ENCODE measurements at regions not wholly inside any gene's neighbourhood (a gene's known extent, or its start where the extent isn't known, plus 50 kb on each side); places are given as distances from the start of the nearest gene placed in this dataset.

DNA sequence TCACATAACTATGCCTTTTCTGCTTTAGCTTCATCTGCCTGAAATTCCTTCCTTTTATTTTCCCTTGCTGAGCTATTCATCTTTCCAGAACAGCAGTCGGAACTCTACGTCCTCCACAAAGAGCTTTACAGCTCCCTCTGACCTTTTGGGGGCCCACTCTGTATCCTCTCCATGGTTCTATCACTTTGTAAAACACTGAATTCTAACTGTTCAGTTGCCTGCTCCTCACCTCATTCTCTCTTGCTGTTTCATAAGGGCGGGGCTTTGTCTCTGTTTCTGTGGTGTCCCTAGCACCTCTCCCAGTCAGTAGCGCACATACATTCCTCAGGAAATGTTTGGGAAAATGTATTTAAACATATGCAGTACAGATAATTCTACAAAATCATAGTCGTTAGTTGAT lies 737.0 kb downstream of the RAB28 start:
- no peaks in the 10 kb centered on the region for H3K27me3 Mint-ChIP-seq

DNA sequence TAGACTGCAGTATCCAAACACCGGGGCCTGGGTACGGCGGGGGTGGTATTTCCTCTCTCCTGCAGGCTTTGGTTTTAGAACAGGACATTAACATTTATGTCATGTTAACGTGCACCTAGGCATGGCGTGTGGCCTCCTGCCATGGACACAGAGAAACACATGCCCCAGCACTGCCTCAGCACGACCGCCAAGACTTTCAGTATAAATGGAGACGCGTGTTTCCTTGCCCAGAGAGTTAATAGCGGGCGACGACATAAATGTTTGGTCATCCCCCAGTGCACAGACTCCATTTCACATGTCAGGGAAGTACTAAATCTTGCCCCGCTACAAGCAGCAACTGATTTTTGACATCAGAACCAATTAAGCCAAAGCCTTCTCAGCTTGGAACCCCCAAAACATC lies 737.9 kb downstream of the RAB28 start:
- intact Hi-C loops (cut with micrococcal nuclease): no loop called here
- Mint-ChIP-seq H3K4me3 (no peak overlapping the region), H3K4me1 (ENCODE audit: low read depth) (no peaks in the 10 kb centered on the region), H3K27me3 (no peaks in the 10 kb centered on the region), H3K27ac (no peak overlapping the region), H3K36me3 (ENCODE audit: low read depth) (no peaks in the 10 kb centered on the region), H3K9me3 (peaks cover 12% of the 10 kb centered on the region)

More for the DNA sequence above, 737.0 kb downstream of the RAB28 start:
- H3K27ac Mint-ChIP-seq: no peak overlapping the region
- peaks cover 16% of the 10 kb centered on the region for H3K9me3 Mint-ChIP-seq
- intact Hi-C loops (cut with micrococcal nuclease): no loop called here
- H3K4me3 Mint-ChIP-seq: no peak overlapping the region
- no peaks in the 10 kb centered on the region for H3K36me3 Mint-ChIP-seq (ENCODE audit: low read depth)
- H3K4me1 Mint-ChIP-seq (ENCODE audit: low read depth): no peaks in the 10 kb centered on the region

DNA sequence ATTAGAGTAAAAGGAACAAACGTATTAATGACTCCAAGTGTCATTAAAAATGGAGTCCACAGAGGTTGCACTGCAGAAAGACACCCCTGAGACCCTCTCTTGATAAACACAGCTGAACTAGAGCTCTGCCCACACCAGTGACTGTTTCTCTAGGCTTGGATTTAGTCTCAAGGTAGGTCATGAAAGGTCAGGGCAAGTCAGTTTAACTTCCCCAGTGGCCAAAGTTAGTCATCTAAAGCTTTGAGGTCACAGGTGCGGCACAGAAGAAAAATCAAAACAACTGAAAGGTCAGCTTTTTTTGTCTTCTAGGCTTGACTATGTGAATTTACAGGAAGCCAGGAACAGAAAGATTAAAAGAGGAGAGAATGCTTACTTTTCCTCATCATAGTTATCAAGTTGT lies 749.6 kb downstream of the RAB28 start:
- Mint-ChIP-seq H3K4me1 (ENCODE audit: low read depth) (no peaks in the 10 kb centered on the region), H3K36me3 (ENCODE audit: low read depth) (no peaks in the 10 kb centered on the region), H3K27me3 (peaks cover 3% of the 10 kb centered on the region), H3K27ac (no peak overlapping the region), H3K9me3 (no peaks in the 10 kb centered on the region), H3K4me3 (no peak overlapping the region)
- intact Hi-C loops (cut with micrococcal nuclease): no loop called here

DNA sequence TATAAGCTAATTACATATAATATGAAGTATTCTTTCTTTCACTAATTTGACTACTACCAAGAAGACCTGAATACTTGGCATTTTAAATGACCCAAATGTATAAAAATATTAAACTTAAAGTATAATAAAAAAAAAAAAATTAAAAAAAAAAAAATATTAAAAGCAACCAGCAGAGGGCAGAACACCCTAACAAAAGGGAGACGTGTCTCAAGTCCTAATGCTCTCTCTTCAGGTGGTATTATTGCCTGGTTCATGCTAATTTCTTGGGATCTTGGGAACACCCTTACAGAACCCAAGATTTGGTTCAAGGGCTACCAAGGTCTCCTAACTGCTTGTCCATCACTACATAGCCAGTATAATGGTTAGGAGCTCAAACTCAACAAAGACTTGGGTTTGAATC lies 754.8 kb downstream of the RAB28 start:
- Mint-ChIP-seq H3K4me1 (ENCODE audit: low read depth) (peaks cover 3% of the 10 kb centered on the region), H3K4me3 (no peak overlapping the region), H3K9me3 (no peaks in the 10 kb centered on the region), H3K36me3 (ENCODE audit: low read depth) (no peaks in the 10 kb centered on the region), H3K27ac (no peak overlapping the region), H3K27me3 (peaks cover 3% of the 10 kb centered on the region)
- intact Hi-C loops (cut with micrococcal nuclease): loop anchor here (1.0 to 10.0 kb wide), 2 partner anchors 820 to 995 kb away; no protein-coding TSS in a partner anchor

DNA sequence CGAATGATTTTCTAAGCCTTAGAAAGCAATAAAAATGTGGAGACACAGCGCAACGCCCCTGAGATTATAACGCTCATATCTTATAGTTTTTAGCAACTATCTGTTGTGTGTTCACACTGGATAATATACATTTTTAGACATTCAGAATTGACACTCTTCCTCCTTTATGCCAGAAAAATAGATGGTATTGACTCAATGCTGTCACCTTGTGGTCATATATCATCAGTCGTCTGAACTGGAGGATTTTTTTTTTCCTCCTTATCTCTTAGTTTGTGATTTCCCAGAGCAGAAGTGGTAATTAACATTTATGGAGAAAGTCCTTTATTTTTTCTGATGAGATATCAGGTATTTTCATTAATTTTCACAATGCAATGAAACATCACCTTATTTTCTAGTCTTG lies 759.6 kb downstream of the RAB28 start:
- Mint-ChIP-seq H3K27me3 (peaks cover 3% of the 10 kb centered on the region), H3K36me3 (ENCODE audit: low read depth) (no peaks in the 10 kb centered on the region), H3K4me3 (no peak overlapping the region), H3K9me3 (no peaks in the 10 kb centered on the region), H3K27ac (no peak overlapping the region), H3K4me1 (ENCODE audit: low read depth) (peaks cover 5% of the 10 kb centered on the region)
- intact Hi-C loops (cut with micrococcal nuclease): loop anchor here (10.0 kb wide), 1 partner anchor 1000 kb away; no protein-coding TSS in a partner anchor

DNA sequence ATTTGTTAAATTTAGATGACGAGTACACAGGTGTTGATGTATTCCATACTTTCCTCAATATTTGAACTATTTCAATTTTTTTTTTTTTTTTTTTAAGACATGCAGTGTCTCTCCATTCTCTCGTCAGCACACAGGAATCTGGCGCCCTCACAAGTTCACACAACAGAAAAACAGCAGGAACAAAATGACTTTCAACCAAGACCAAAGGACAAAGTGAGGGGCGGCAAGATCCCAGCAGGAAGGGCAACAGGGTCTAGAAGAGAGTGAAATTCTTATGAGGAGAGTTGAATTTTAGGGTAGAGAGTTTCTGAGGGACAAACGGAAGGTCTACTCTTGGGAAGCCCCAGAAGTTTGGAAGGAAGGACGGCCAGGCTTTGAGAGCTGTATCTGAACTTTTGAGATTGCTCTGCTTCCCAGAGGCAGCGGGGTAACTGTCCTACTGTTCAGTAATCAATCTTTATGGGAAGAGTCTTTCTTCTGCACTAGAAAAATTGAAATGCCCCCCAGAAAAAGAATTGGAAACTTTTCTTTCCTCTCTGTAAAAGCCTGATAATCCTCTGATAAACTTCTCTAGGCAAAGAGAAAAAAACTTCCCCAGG lies 760.2 kb downstream of the RAB28 start:
- intact Hi-C loops (cut with micrococcal nuclease): loop anchor here (10.0 kb wide), 1 partner anchor 1001 kb away; no protein-coding TSS in a partner anchor
- Mint-ChIP-seq H3K4me1 (ENCODE audit: low read depth) (peaks cover 5% of the 10 kb centered on the region), H3K27ac (no peak overlapping the region), H3K9me3 (no peaks in the 10 kb centered on the region), H3K27me3 (peaks cover 3% of the 10 kb centered on the region), H3K36me3 (ENCODE audit: low read depth) (no peaks in the 10 kb centered on the region), H3K4me3 (no peak overlapping the region)

DNA sequence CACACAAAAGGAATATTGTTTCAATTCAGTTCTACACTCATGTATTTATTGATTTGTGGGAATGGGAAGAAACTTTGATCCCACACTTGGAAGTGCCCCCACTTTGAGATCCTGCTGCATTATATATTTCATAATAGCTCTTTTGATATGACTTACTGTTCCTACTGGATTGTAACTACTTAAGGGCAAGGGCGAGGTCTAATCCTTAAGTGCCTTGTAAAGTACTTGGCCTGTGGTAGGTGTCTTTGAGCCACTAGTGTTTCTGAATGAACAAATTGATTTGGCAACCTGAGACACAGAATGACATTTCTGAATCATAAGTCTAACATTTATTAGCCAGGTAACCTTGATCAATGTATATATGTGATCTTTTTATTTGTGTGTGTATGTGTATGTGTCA lies 767.2 kb downstream of the RAB28 start:
- Mint-ChIP-seq H3K4me3 (no peak overlapping the region), H3K9me3 (no peaks in the 10 kb centered on the region), H3K36me3 (ENCODE audit: low read depth) (no peaks in the 10 kb centered on the region), H3K4me1 (ENCODE audit: low read depth) (no peaks in the 10 kb centered on the region), H3K27me3 (no peaks in the 10 kb centered on the region), H3K27ac (no peak overlapping the region)
- intact Hi-C loops (cut with micrococcal nuclease): no loop called here

DNA sequence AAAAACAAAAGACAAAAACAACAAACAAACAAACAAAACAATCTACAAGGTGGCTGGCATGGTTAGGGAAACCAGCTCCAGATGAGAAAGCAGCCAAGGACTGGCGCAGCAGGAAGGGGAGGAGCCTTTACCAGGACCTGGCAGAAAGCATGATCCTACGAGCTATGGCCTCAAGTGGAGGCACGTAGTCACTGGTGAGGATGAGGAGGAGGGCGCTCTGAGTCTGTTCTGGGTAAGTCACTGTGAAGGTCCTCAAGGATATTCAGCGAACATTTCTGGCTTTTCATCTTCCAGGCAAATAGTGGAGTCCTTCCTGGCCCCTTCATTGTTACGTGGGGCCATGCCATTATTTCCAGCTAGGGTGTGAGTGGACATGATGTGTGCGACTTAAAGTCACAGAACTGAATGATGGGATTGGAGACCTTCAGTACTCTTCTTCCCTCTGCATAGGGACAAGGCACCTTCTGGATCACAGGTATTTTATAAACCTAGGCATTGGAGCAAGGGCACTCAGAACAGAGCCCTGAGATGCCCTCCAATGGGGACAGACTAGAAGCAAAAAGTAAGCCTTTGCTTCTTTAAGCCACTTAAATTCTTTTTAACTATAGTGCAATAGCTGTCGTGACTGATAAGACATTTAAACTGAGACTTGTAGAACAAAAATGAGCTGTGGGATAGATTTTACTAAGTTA lies 771.3 kb downstream of the RAB28 start:
- no peak overlapping the region for H3K4me3 Mint-ChIP-seq
- no peak overlapping the region for H3K27ac Mint-ChIP-seq
- intact Hi-C loops (cut with micrococcal nuclease): no loop called here
- H3K9me3 Mint-ChIP-seq: no peaks in the 10 kb centered on the region
- H3K27me3 Mint-ChIP-seq: no peaks in the 10 kb centered on the region
- no peaks in the 10 kb centered on the region for H3K36me3 Mint-ChIP-seq (ENCODE audit: low read depth)
- no peaks in the 10 kb centered on the region for H3K4me1 Mint-ChIP-seq (ENCODE audit: low read depth)

DNA sequence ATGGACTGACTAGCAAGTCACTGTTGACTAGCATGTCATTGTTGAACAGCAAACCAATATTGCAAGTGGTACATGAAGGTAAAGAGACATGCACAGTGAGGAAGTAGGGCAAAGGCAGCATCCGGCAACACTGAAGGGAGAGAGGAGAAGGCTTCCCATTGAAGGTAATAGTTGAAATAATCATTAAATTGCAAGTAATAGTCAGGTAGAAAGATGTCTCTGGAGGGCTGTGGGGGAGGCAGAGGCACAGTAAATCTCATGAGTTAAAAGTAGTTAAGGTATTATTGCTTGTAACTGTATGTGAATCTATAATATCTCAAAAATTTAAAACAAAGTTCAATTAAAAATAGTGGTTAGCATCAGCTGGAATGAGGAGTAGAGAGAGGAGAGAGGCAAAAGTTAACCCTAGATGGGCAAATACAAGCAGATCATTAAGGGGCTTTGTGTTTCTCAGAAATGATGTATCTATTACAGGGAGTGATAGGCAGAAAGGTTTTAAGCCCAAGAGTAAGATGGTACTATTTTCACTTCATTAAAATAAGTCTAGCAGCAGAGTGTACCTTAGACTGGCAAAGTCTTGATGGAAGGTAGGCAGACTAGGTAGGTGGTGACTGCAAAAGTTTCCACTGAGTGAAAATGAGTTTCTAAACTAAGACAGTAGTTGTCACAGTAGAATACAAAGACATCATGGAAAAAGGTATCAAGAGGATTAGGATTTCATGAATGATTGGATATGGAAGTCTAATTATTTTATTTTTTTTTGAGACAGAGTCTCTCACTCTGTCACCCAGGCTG lies 776.6 kb downstream of the RAB28 start:
- Mint-ChIP-seq H3K36me3 (ENCODE audit: low read depth) (no peaks in the 10 kb centered on the region), H3K4me3 (no peak overlapping the region), H3K27ac (no peak overlapping the region), H3K9me3 (no peaks in the 10 kb centered on the region), H3K4me1 (ENCODE audit: low read depth) (no peaks in the 10 kb centered on the region), H3K27me3 (no peaks in the 10 kb centered on the region)
- intact Hi-C loops (cut with micrococcal nuclease): no loop called here

DNA sequence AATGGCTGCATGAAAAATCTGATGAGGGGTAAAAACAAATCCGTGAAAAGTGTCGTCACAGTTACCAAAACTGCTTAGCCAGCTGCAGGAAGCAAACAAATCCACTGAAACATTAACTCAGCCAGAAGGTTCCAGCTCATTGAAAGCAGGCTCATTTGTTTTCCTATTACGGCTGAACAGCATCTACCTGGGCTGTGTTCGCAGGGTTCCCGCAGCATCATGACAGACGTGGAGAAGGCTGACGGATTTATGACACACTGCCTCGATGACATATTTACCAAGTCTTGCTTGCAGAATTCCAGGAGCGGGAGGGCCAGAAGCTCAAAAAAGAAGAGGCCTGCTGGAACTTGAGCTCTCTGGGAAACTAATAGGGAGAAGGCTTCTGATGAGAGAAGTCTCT lies 781.1 kb downstream of the RAB28 start:
- H3K9me3 Mint-ChIP-seq: no peaks in the 10 kb centered on the region
- intact Hi-C loops (cut with micrococcal nuclease): no loop called here
- no peak overlapping the region for H3K27ac Mint-ChIP-seq
- H3K36me3 Mint-ChIP-seq (ENCODE audit: low read depth): no peaks in the 10 kb centered on the region
- H3K27me3 Mint-ChIP-seq: no peaks in the 10 kb centered on the region
- H3K4me1 Mint-ChIP-seq (ENCODE audit: low read depth): no peaks in the 10 kb centered on the region
- H3K4me3 Mint-ChIP-seq: no peak overlapping the region

DNA sequence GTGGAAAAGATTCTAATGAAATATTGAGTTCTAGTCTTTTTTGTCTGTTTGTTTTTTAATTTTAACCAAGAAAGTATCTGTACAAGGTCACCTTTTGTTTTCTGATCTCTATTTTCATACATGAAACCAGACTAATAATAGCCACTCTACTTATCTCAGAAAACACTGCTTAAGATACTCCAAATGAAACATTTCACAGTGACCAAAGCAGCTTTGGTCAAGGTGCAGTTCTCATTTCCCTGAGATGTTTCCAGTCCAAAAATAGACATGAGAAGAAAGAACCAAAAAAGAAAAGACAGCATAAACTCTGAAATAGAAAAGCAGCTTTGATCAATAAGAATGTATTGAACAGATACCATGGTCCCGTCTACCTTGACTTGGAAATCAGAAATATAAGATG lies 782.8 kb downstream of the RAB28 start:
- H3K9me3 Mint-ChIP-seq: no peaks in the 10 kb centered on the region
- no peak overlapping the region for H3K4me3 Mint-ChIP-seq
- H3K27me3 Mint-ChIP-seq: no peaks in the 10 kb centered on the region
- H3K36me3 Mint-ChIP-seq (ENCODE audit: low read depth): no peaks in the 10 kb centered on the region
- no peaks in the 10 kb centered on the region for H3K4me1 Mint-ChIP-seq (ENCODE audit: low read depth)
- intact Hi-C loops (cut with micrococcal nuclease): no loop called here
- H3K27ac Mint-ChIP-seq: no peak overlapping the region

DNA sequence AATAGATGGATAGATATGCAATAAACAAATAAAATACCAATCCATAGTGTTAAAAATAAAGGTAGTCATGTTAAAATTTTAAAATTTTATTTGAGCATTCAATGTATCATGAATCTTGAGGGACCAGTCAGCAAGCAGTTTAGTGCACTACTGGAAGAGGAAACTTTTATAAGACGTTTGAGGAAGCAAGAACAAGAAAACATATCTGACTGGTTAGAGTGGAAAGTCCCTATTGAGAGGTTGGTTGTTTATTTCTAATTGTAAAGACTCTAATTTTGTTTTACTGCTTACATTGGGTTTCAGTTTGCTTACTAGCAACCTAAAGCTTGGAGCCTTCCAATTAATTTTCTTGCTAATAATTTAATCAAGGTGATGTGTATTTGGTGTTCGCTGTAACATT lies 786.2 kb downstream of the RAB28 start:
- Mint-ChIP-seq H3K27ac (no peak overlapping the region), H3K27me3 (no peaks in the 10 kb centered on the region), H3K36me3 (ENCODE audit: low read depth) (no peaks in the 10 kb centered on the region), H3K9me3 (no peaks in the 10 kb centered on the region), H3K4me3 (no peak overlapping the region), H3K4me1 (ENCODE audit: low read depth) (no peaks in the 10 kb centered on the region)
- intact Hi-C loops (cut with micrococcal nuclease): no loop called here

DNA sequence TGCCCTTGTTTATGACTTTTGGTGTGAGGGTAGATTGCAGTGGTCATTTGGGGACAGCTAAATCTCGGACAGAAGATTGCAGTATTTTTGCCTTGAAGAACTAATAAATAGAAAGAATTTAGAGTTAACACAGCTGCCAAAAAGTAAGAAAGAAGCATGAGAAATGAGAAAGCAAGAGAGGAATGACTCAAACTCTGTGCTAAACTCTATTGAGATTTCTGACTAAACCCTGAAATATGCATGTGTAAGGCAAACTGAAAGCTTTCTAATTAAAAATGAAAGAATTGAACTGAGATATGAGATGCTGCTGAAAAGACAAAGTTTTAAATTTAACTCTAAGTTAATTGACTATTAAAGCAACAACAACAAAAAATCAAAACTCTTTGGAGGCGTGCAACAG lies 791.3 kb downstream of the RAB28 start:
- Mint-ChIP-seq H3K27me3 (no peaks in the 10 kb centered on the region), H3K4me1 (ENCODE audit: low read depth) (no peaks in the 10 kb centered on the region), H3K4me3 (no peak overlapping the region), H3K9me3 (no peaks in the 10 kb centered on the region), H3K36me3 (ENCODE audit: low read depth) (no peaks in the 10 kb centered on the region), H3K27ac (no peak overlapping the region)
- intact Hi-C loops (cut with micrococcal nuclease): no loop called here

DNA sequence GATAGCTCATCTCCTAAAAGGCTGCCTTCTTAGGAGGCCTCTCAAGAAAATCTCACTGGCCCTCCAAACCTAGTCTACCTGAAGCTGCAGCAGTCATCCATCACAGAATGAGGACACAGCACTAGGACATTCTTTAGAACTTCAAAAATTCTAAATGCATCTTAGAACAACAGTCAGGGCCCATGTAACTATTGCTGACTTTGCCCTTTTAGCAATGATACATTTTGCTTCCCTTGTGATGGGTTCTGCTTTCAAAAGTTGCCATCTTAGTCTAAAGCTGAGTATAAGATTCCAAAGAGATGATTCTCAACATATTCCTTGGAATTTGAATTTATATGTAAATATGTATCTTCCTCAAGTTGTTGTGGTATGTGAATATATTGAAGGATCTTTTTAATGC lies 793.0 kb downstream of the RAB28 start:
- H3K27ac Mint-ChIP-seq: no peak overlapping the region
- no peaks in the 10 kb centered on the region for H3K4me1 Mint-ChIP-seq (ENCODE audit: low read depth)
- H3K4me3 Mint-ChIP-seq: no peak overlapping the region
- intact Hi-C loops (cut with micrococcal nuclease): no loop called here
- H3K27me3 Mint-ChIP-seq: no peaks in the 10 kb centered on the region
- no peaks in the 10 kb centered on the region for H3K9me3 Mint-ChIP-seq
- H3K36me3 Mint-ChIP-seq (ENCODE audit: low read depth): no peaks in the 10 kb centered on the region
